HG02885 (cell line): ENCODE measurements at regions not wholly inside any gene's neighbourhood (a gene's known extent, or its start where the extent isn't known, plus 50 kb on each side); places are given as distances from the start of the nearest gene placed in this dataset.

Experiments used
- ATAC-seq: cut with Tn5 transposase; IDR thresholded peaks from one replicate; pipeline ENCODE4 v1.9.1; 2021; ENCODE audit warnings: mild to moderate bottlenecking; ENCODE audit not compliant: unreplicated experiment, poor library complexity

DNA sequence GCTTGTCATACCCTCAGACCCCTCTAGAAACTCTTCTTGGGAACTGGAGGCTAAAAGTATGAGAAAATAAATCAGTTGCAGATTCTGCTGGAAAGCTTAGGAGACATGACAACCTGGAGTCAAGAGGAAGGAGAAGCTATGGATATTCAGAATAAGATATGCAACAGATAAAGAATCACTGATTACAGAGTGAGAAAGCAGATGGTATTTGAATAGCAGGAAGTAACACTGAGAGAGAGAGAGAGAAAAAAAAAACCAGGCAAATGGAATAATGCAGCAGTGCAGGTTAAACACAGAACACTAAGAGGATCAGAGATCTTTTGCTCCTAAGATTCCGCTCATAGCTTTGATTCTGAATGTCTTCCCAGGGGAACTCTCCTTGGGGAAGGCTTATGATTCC, 1284.1 kb upstream of the NXPH2 start:
- ATAC-seq: no peak

- no peak for ATAC-seq
Measured at GRCh38 chr2:140063356-140063755, 1283.2 kb upstream of the NXPH2 start.

GRCh38 chr2:140061240-140061639, 1281.0 kb upstream of the NXPH2 start:
- no peak for ATAC-seq

GRCh38 chr2:140057928-140058327, 1277.7 kb upstream of the NXPH2 start:
- no peak for ATAC-seq

DNA sequence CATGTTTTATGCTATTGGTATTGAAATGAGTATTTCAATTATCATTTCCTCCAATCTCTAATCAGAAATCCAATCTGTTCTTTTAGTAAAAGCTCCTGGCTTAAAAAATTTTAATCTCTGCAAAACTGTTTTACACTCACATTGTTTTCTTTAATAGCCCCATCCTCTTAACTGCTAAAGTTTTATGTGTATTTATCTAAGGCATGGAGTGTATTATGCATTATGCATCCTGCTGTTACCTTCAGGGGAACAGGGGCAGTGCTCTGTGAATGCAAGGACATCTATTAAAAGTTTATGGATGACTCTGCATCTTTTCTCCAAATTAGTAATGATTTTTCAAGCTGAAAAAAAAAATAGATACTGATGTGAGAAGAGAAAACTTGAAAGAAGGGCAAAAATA, 1261.6 kb upstream of the NXPH2 start:
- ATAC-seq: no peak

- no peak for ATAC-seq
Measured at GRCh38 chr2:140041239-140041638, 1261.0 kb upstream of the NXPH2 start.

DNA sequence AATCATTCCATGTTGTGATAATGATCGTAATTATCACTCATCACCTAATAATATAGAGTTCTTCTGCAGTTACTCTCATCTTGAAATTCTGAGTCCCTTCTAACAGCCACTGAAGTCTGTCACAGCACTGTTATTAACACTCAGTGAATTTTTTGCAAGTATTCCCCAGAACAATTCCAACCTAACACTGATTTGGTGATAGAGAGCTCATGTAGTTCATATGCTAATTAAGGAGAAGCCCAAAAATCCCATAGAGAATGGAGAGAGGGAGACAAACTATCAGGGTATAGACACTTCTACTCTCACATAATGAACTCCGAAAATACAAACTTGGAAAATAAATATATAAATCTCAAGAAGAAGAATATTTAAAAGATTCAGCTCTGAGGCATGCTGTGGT, 1253.4 kb upstream of the NXPH2 start:
- no peak for ATAC-seq

- ATAC-seq: no peak
Measured at GRCh38 chr2:140027966-140028365, 1247.8 kb upstream of the NXPH2 start.

- no peak for ATAC-seq
Measured at GRCh38 chr2:140027320-140027719, 1247.1 kb upstream of the NXPH2 start.

DNA sequence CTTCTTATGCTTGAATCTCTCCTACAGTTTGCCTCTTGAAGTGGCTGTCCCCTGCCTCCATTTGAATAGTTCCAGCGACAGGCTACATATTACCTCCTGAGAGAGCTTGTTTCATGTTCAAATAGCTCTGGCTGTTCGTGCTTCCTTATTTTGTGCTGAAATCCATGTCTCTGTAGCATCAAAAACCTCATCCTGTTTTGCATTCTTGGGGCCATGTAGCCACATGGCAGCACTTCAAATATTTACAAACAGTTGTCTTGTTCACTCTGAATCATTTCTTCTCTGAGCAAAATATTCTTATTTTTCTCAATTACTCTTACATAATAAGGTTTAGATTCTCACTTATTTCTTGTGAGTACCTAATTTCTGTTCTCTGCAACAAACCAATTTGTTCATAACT, 1243.1 kb upstream of the NXPH2 start:
- no peak for ATAC-seq

DNA sequence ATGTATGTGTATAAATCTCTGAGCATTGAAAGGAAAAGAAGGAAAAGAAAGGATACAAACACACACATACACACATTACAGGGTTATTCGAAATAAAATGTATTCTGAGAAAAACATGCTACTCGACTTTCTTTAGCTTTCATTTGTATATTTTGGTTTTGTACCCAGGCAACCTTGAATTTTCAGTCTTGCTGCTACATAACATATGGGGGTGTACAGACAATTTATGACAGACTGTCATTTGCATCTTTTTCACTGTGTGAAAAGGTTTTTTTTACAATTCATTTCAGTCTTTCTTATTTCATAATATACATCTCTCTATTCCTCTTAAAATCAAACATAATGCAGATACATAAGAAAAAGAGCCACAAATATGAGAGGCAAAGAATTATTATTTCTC, 1238.4 kb upstream of the NXPH2 start:
- no peak for ATAC-seq

DNA sequence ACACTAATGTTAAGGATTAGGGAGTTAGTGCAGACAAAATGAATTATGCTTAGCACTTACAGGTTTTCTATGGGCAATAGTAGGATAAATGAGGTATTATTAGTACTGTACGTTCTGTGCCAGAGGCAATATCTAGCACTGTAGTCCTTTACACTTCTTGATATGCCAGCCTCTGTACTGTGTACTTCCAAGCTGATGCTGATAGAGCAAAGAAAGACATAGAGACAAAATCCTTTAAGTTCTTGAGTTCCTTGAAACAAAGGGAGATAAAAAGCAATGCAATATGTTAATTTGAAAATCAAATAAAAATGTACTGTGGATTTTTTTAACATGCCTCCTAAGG, 1234.0 kb upstream of the NXPH2 start:
- ATAC-seq: no peak

DNA sequence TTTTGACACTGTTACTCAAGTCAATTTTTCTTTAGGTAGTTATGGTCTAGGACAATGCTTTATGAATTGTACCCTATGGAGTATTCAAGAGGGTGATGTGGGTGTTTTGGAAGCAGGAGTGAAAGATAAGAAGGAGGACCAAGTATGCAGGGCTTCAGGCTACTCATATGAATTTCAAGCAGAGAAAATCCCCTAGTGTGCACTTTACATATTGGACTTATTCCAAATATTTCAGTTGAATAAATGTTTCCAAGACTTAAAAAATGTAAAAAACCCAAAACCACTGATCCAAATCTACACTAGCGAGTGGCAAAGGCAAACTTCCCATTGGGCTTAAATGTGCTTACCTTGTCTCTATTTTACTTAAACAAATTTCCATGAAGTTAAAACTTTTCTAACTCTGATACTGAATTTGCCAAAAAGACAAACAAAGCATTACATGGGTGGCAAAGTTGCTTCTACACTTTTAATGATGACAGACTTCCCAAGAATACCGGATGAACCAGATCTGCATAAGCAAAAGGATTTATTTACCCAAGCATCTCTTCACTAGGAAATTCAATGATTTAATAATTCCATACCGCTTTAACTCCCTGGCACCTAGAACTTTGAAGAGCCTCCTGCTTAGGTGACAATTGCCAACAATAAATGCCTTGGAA, 1233.5 kb upstream of the NXPH2 start:
- ATAC-seq: no peak

DNA sequence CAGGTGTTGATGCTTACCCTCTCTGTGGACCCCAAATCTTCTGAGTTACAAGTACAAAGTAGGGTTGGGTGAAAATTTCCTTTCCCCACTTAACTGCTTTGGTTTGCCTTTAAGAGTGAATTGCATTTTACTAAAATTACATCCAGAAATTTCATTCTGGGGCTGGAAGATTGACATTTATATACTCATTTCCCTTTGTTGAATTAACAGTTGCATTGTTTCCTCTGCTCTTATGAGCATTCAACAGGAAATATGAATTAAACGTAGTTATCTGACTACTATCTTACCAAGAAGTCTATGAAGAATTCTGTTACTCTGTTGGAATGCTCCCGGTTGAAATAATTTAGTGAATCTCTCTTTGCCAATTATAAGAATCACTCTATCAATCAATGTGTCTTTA, 1231.1 kb upstream of the NXPH2 start:
- ATAC-seq: no peak

DNA sequence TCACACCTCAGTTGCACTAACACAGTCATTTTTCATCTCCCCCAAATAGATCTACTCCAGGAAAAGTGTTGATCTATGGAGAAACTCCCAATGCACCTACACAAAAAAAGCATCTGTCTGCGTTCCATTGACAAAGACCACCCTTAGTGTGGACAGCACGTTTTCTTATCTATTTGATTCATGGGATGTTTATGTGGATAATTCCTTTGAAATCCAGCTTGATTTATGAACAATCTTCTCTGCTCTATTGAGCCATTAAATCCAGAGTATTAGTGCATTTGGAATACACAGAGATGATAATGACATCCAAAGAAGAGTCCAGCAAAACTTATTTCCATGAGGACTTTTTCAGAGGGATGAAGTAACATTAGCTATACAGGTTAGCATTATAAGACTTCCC, 1221.9 kb upstream of the NXPH2 start:
- no peak for ATAC-seq

GRCh38 chr2:139992711-139993345, 1212.6 kb upstream of the NXPH2 start:
- no peak for ATAC-seq

GRCh38 chr2:139992078-139992477, 1211.9 kb upstream of the NXPH2 start:
- no peak for ATAC-seq

- no peak for ATAC-seq
Measured at GRCh38 chr2:139990646-139991335, 1210.6 kb upstream of the NXPH2 start.

- no peak for ATAC-seq
Measured at GRCh38 chr2:139969323-139969722, 1189.1 kb upstream of the NXPH2 start.

- no peak for ATAC-seq
Measured at GRCh38 chr2:139968588-139968987, 1188.4 kb upstream of the NXPH2 start.

- no peak for ATAC-seq
Measured at GRCh38 chr2:139967665-139968064, 1187.5 kb upstream of the NXPH2 start.
